Stimulated activated naive CD8-positive, alpha-beta T cell treated with anti-CD3 and anti-CD28 coated beads, Interleukin-15, Interleukin-2, amounts not matched to agents 100 ng/mL and 50 ng/mL, for 24 hours (primary cell): ENCODE measurements at regions not wholly inside any gene's neighbourhood (a gene's known extent, or its start where the extent isn't known, plus 50 kb on each side); places are given as distances from the start of the nearest gene placed in this dataset.

Source experiments
- H3K27ac Mint-ChIP-seq: one replicate; pipeline ENCODE4 v1.8.0; 2021; ENCODE audit warnings: mild to moderate bottlenecking, mixed read lengths
- H3K27me3 Mint-ChIP-seq: one replicate; pipeline ENCODE4 v1.8.0; 2021; ENCODE audit warnings: mixed read lengths
- H3K36me3 Mint-ChIP-seq: one replicate; pipeline ENCODE4 v1.8.0; 2021; ENCODE audit warnings: low read depth, mixed read lengths
- H3K4me1 Mint-ChIP-seq: one replicate; pipeline ENCODE4 v1.8.0; 2021; ENCODE audit warnings: low read depth, mixed read lengths
- H3K4me3 Mint-ChIP-seq: one replicate; pipeline ENCODE4 v1.8.0; 2021; ENCODE audit warnings: mild to moderate bottlenecking, mixed read lengths
- H3K9me3 Mint-ChIP-seq: one replicate; pipeline ENCODE4 v1.8.0; 2021; ENCODE audit warnings: mixed read lengths

GRCh38 chr15:81752974-81753373 is 292.8 kb downstream of the MEX3B start:
- Mint-ChIP-seq H3K9me3 (no peaks in the 10 kb centered on the region), H3K4me1 (no peaks in the 10 kb centered on the region)

GRCh38 chr15:81752546-81752942 is 293.3 kb downstream of the MEX3B start:
- Mint-ChIP-seq H3K27ac (no peak overlapping the region), H3K27me3 (peaks cover 1% of the 10 kb centered on the region), H3K4me1 (no peaks in the 10 kb centered on the region), H3K4me3 (no peak overlapping the region), H3K36me3 (no peaks in the 10 kb centered on the region), H3K9me3 (no peaks in the 10 kb centered on the region)

More at GRCh38 chr15:81752974-81753373, 292.8 kb downstream of the MEX3B start:
- no peak overlapping the region for H3K4me3 Mint-ChIP-seq
- no peak overlapping the region for H3K27ac Mint-ChIP-seq
- H3K27me3 Mint-ChIP-seq = no peaks in the 10 kb centered on the region
- H3K36me3 Mint-ChIP-seq = no peaks in the 10 kb centered on the region

GRCh38 chr15:81751816-81752545 is 293.8 kb downstream of the MEX3B start:
- Mint-ChIP-seq H3K9me3 (no peaks in the 10 kb centered on the region), H3K27me3 (peaks cover 4% of the 10 kb centered on the region), H3K27ac (no peak overlapping the region), H3K36me3 (no peaks in the 10 kb centered on the region), H3K4me1 (no peaks in the 10 kb centered on the region), H3K4me3 (no peak overlapping the region)

GRCh38 chr15:81751256-81751655 is 294.6 kb downstream of the MEX3B start:
- Mint-ChIP-seq H3K4me1 (no peaks in the 10 kb centered on the region), H3K36me3 (no peaks in the 10 kb centered on the region), H3K4me3 (no peak overlapping the region), H3K9me3 (no peaks in the 10 kb centered on the region), H3K27ac (no peak overlapping the region), H3K27me3 (peaks cover 4% of the 10 kb centered on the region)

- no peaks in the 10 kb centered on the region for H3K36me3 Mint-ChIP-seq
- no peaks in the 10 kb centered on the region for H3K9me3 Mint-ChIP-seq
- no peaks in the 10 kb centered on the region for H3K4me1 Mint-ChIP-seq
- no peak overlapping the region for H3K4me3 Mint-ChIP-seq
- H3K27me3 Mint-ChIP-seq = peaks cover 4% of the 10 kb centered on the region
- no peak overlapping the region for H3K27ac Mint-ChIP-seq
Measured at GRCh38 chr15:81749716-81750375, 296.0 kb downstream of the MEX3B start.

- H3K36me3 Mint-ChIP-seq = no peaks in the 10 kb centered on the region
- H3K9me3 Mint-ChIP-seq = no peaks in the 10 kb centered on the region
- peaks cover 4% of the 10 kb centered on the region for H3K27me3 Mint-ChIP-seq
- H3K4me3 Mint-ChIP-seq = no peak overlapping the region
- H3K4me1 Mint-ChIP-seq = no peaks in the 10 kb centered on the region
- H3K27ac Mint-ChIP-seq = no peak overlapping the region
Measured at GRCh38 chr15:81747482-81747881, 298.3 kb downstream of the MEX3B start.

- no peak overlapping the region for H3K27ac Mint-ChIP-seq
- H3K27me3 Mint-ChIP-seq = peaks cover 4% of the 10 kb centered on the region
- H3K4me3 Mint-ChIP-seq = no peak overlapping the region
- H3K36me3 Mint-ChIP-seq = no peaks in the 10 kb centered on the region
- no peaks in the 10 kb centered on the region for H3K9me3 Mint-ChIP-seq
- no peaks in the 10 kb centered on the region for H3K4me1 Mint-ChIP-seq
Measured at GRCh38 chr15:81747026-81747425, 298.8 kb downstream of the MEX3B start.

GRCh38 chr15:81744364-81744763 is 301.5 kb downstream of the MEX3B start:
- Mint-ChIP-seq H3K9me3 (no peaks in the 10 kb centered on the region), H3K27ac (no peak overlapping the region), H3K4me1 (no peaks in the 10 kb centered on the region), H3K27me3 (peaks cover 4% of the 10 kb centered on the region), H3K36me3 (no peaks in the 10 kb centered on the region), H3K4me3 (no peak overlapping the region)

- H3K4me1 Mint-ChIP-seq = no peaks in the 10 kb centered on the region
Measured at GRCh38 chr15:81740416-81740815, 305.4 kb downstream of the MEX3B start.

GRCh38 chr15:81729340-81729739 is 316.5 kb downstream of the MEX3B start:
- no peaks in the 10 kb centered on the region for H3K9me3 Mint-ChIP-seq
- no peak overlapping the region for H3K4me3 Mint-ChIP-seq
- H3K27ac Mint-ChIP-seq = no peak overlapping the region
- peaks cover 8% of the 10 kb centered on the region for H3K27me3 Mint-ChIP-seq
- no peaks in the 10 kb centered on the region for H3K36me3 Mint-ChIP-seq
- no peaks in the 10 kb centered on the region for H3K4me1 Mint-ChIP-seq

More at GRCh38 chr15:81740416-81740815, 305.4 kb downstream of the MEX3B start:
- Mint-ChIP-seq H3K27me3 (no peaks in the 10 kb centered on the region), H3K27ac (no peak overlapping the region), H3K4me3 (no peak overlapping the region), H3K9me3 (peaks cover 4% of the 10 kb centered on the region), H3K36me3 (no peaks in the 10 kb centered on the region)

GRCh38 chr15:81728726-81729125 is 317.1 kb downstream of the MEX3B start:
- peaks cover 8% of the 10 kb centered on the region for H3K27me3 Mint-ChIP-seq
- H3K9me3 Mint-ChIP-seq = no peaks in the 10 kb centered on the region
- H3K4me3 Mint-ChIP-seq = no peak overlapping the region
- H3K4me1 Mint-ChIP-seq = no peaks in the 10 kb centered on the region
- H3K27ac Mint-ChIP-seq = no peak overlapping the region
- H3K36me3 Mint-ChIP-seq = no peaks in the 10 kb centered on the region

GRCh38 chr15:81725590-81725989 is 320.2 kb downstream of the MEX3B start:
- Mint-ChIP-seq H3K36me3 (no peaks in the 10 kb centered on the region), H3K9me3 (no peaks in the 10 kb centered on the region), H3K4me1 (no peaks in the 10 kb centered on the region), H3K27ac (no peak overlapping the region), H3K4me3 (no peak overlapping the region), H3K27me3 (peaks cover 8% of the 10 kb centered on the region)

GRCh38 chr15:81724536-81724935 is 321.3 kb downstream of the MEX3B start:
- no peaks in the 10 kb centered on the region for H3K9me3 Mint-ChIP-seq
- peaks cover 8% of the 10 kb centered on the region for H3K27me3 Mint-ChIP-seq
- no peaks in the 10 kb centered on the region for H3K4me1 Mint-ChIP-seq
- H3K27ac Mint-ChIP-seq = no peak overlapping the region
- H3K36me3 Mint-ChIP-seq = no peaks in the 10 kb centered on the region
- no peak overlapping the region for H3K4me3 Mint-ChIP-seq

GRCh38 chr15:81723701-81724100 is 322.1 kb downstream of the MEX3B start:
- Mint-ChIP-seq H3K9me3 (no peaks in the 10 kb centered on the region), H3K36me3 (no peaks in the 10 kb centered on the region), H3K27ac (no peak overlapping the region), H3K4me1 (no peaks in the 10 kb centered on the region), H3K4me3 (no peak overlapping the region), H3K27me3 (peaks cover 8% of the 10 kb centered on the region)

- no peaks in the 10 kb centered on the region for H3K4me1 Mint-ChIP-seq
- H3K4me3 Mint-ChIP-seq = no peak overlapping the region
- no peaks in the 10 kb centered on the region for H3K9me3 Mint-ChIP-seq
- H3K27me3 Mint-ChIP-seq = peaks cover 8% of the 10 kb centered on the region
- no peak overlapping the region for H3K27ac Mint-ChIP-seq
- H3K36me3 Mint-ChIP-seq = no peaks in the 10 kb centered on the region
Measured at GRCh38 chr15:81723113-81723651, 322.6 kb downstream of the MEX3B start.
